OCI-M2 (cell line): ENCODE measurements at regions not wholly inside any gene's neighbourhood (a gene's known extent, or its start where the extent isn't known, plus 50 kb on each side); places are given as distances from the start of the nearest gene placed in this dataset.
"Not testable (repeated sequence)": the region's sequence is repeated elsewhere in the genome, so short reads cannot be mapped to it uniquely, and the experiment has no call there.

ENCODE experiments used
- DNase-seq: peaks from one replicate; lab custom pipeline; 2025; ENCODE audit not compliant: unreplicated experiment; lab: John Stamatoyannopoulos, UW

GRCh38 chr5:125484272-125484741 lies 737.9 kb upstream of the ZNF608 start:
- no peak for DNase-seq

GRCh38 chr5:125484742-125485641 lies 738.6 kb upstream of the ZNF608 start:
- no peak for DNase-seq

GRCh38 chr5:125485771-125486170 lies 739.3 kb upstream of the ZNF608 start:
- no peak for DNase-seq

- DNase-seq = no peak
Measured at GRCh38 chr5:125486634-125487033, 740.2 kb upstream of the ZNF608 start.

- DNase-seq = no peak
Measured at GRCh38 chr5:125487231-125487630, 740.8 kb upstream of the ZNF608 start.

GRCh38 chr5:125487652-125488051 lies 741.2 kb upstream of the ZNF608 start:
- not testable (repeated sequence) for DNase-seq

- no peak for DNase-seq
Measured at GRCh38 chr5:125489146-125489545, 742.7 kb upstream of the ZNF608 start.

- no peak for DNase-seq
Measured at GRCh38 chr5:125491986-125492492, 745.6 kb upstream of the ZNF608 start.

GRCh38 chr5:125492977-125493376 lies 746.5 kb upstream of the ZNF608 start:
- no peak for DNase-seq

- DNase-seq = no peak
Measured at GRCh38 chr5:125496393-125496792, 750.0 kb upstream of the ZNF608 start.

- no peak for DNase-seq
Measured at GRCh38 chr5:125497651-125498050, 751.2 kb upstream of the ZNF608 start.

- DNase-seq = no peak
Measured at GRCh38 chr5:125499636-125500332, 753.3 kb upstream of the ZNF608 start.

GRCh38 chr5:125501396-125501795 lies 755.0 kb upstream of the ZNF608 start:
- DNase-seq = no peak

- no peak for DNase-seq
Measured at GRCh38 chr5:125503946-125504345, 757.5 kb upstream of the ZNF608 start.

GRCh38 chr5:125505115-125505514 lies 758.7 kb upstream of the ZNF608 start:
- DNase-seq = no peak

GRCh38 chr5:125506124-125506523 lies 759.7 kb upstream of the ZNF608 start:
- DNase-seq = no peak

- no peak for DNase-seq
Measured at GRCh38 chr5:125508225-125508624, 761.8 kb upstream of the ZNF608 start.

- DNase-seq = no peak
Measured at GRCh38 chr5:125510651-125511050, 764.2 kb upstream of the ZNF608 start.

- DNase-seq = no peak
Measured at GRCh38 chr5:125517973-125518550, 771.6 kb upstream of the ZNF608 start.

GRCh38 chr5:125521289-125521688 lies 774.9 kb upstream of the ZNF608 start:
- DNase-seq = no peak

GRCh38 chr5:125525356-125525755 lies 778.9 kb upstream of the ZNF608 start:
- no peak for DNase-seq

GRCh38 chr5:125526966-125527365 lies 780.5 kb upstream of the ZNF608 start:
- no peak for DNase-seq
